ENCODE measurements at regions not wholly inside any gene's neighbourhood (a gene's known extent, or its start where the extent isn't known, plus 50 kb on each side); places are given as distances from the start of the nearest gene placed in this dataset.

GRCh38 chr6:125480146-125480545 lies 178.4 kb upstream of the HDDC2 start:
- Mint-ChIP-seq H3K27me3 (peaks cover 2 to 34% (median 11%) of the 10 kb centered on the region in 5 donors), H3K9me3 (no peaks in the 10 kb centered on the region), H3K4me3 (no peak overlapping the region), H3K27ac (no peak overlapping the region), H3K4me1 (peaks cover 0 to 2% (median 0%) of the 10 kb centered on the region in 4 donors), H3K36me3 (no peaks in the 10 kb centered on the region)
- DNase-seq (no peak), ATAC-seq (no peak)
- POLR2A ChIA-PET: no interaction called here

DNA sequence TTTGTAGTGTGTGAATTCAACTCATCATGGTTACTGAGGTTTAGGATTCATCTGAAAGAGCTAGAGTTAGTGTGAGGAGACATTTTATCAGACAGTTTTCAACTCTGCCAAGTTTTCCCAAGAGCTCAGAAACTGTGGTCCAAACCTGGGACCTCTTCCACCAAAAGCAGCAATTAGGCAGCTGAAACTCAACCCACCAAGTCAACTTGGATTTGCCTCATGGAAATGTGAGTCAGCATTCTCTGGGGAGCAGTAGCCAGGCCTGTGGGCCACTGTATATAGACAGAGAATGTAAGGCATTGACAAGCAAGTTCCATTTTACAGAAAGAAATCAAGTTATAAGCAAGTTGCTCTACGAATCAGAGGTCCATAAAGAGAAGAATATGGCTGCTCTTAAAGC lies 178.8 kb upstream of the HDDC2 start:
- no peaks in the 10 kb centered on the region for H3K36me3 Mint-ChIP-seq
- no peak overlapping the region for H3K4me3 Mint-ChIP-seq
- no peaks in the 10 kb centered on the region for H3K9me3 Mint-ChIP-seq
- ATAC-seq: no peak
- no peak overlapping the region for H3K27ac Mint-ChIP-seq
- H3K27me3 Mint-ChIP-seq: peaks cover 2 to 34% (median 11%) of the 10 kb centered on the region in 5 donors
- DNase-seq: no peak
- H3K4me1 Mint-ChIP-seq: peaks cover 0 to 2% (median 0%) of the 10 kb centered on the region in 4 donors
- POLR2A ChIA-PET: no interaction called here

DNA sequence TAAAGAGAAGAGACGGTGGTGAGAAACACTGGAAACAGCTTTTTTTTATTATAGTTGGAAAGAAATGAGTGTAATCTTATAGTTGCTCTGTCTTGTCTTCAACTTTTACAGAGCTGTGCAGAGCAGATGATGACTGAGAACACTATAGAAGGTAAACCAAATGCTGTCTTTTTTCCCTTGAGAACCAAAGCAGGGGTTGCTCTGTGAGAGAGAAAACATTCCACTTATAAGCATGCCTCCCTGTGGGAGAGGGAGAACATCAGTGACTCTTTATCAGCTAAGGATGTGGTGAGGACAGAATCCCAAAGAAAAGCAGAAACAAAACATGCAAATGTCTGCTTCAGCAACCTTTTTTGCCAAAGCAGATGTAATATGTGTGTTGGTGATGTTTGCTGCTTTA lies 179.3 kb upstream of the HDDC2 start:
- H3K9me3 Mint-ChIP-seq: peaks cover 0 to 4% (median 0%) of the 10 kb centered on the region in 9 donors
- H3K27ac Mint-ChIP-seq: no peak overlapping the region
- no peak overlapping the region for H3K4me3 Mint-ChIP-seq
- peaks cover 2 to 34% (median 11%) of the 10 kb centered on the region in 5 donors for H3K27me3 Mint-ChIP-seq
- ATAC-seq (no peak), DNase-seq (no peak)
- H3K36me3 Mint-ChIP-seq: no peaks in the 10 kb centered on the region
- POLR2A ChIA-PET: no interaction called here
- peaks cover 0 to 2% (median 0%) of the 10 kb centered on the region in 4 donors for H3K4me1 Mint-ChIP-seq

- Mint-ChIP-seq H3K27me3 (peaks cover 4 to 43% (median 14%) of the 10 kb centered on the region in 5 donors), H3K4me3 (no peak overlapping the region), H3K4me1 (peaks cover 0 to 2% (median 0%) of the 10 kb centered on the region in 4 donors), H3K27ac (no peak overlapping the region), H3K36me3 (no peaks in the 10 kb centered on the region), H3K9me3 (peaks cover 0 to 4% (median 0%) of the 10 kb centered on the region in 9 donors)
- POLR2A ChIA-PET: no interaction called here
- DNase-seq (no peak), ATAC-seq (no peak)
Observed at GRCh38 chr6:125485757-125486156, 184.0 kb upstream of the HDDC2 start.

DNA sequence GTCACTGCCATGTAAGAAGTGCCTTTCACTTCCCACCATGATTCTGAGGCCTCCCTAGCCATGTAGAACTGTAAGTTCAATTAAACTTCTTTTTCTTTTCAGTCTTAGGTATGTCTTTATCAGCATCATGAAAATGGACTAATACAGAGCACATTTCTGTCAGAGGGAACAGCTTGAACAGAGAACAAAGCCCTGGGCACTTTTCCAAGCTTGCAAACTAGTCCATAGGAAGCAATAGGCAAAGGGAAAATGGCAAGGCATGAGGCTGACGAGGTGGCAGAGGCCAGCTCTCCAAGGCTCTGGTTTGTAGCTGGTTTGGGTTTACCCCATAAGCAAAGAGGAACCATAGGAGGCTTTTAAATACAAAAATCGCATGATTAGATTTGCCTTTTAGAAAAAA lies 185.1 kb upstream of the HDDC2 start:
- Mint-ChIP-seq H3K27ac (no peak overlapping the region), H3K9me3 (peaks cover 0 to 4% (median 0%) of the 10 kb centered on the region in 9 donors), H3K27me3 (peaks cover 4 to 52% (median 12%) of the 10 kb centered on the region in 5 donors), H3K4me1 (peaks cover 0 to 2% (median 0%) of the 10 kb centered on the region in 4 donors), H3K36me3 (no peaks in the 10 kb centered on the region), H3K4me3 (no peak overlapping the region)
- no peak for ATAC-seq
- DNase-seq: no peak
- POLR2A ChIA-PET: no interaction called here

GRCh38 chr6:125489579-125490285 lies 188.0 kb upstream of the HDDC2 start:
- POLR2A ChIA-PET: no interaction called here
- DNase-seq (no peak), ATAC-seq (no peak)
- Mint-ChIP-seq H3K27ac (no peak overlapping the region), H3K4me3 (no peak overlapping the region), H3K9me3 (peaks cover 0 to 4% (median 0%) of the 10 kb centered on the region in 9 donors), H3K4me1 (no peaks in the 10 kb centered on the region), H3K36me3 (no peaks in the 10 kb centered on the region), H3K27me3 (peaks cover 2 to 24% (median 5%) of the 10 kb centered on the region in 5 donors)

DNA sequence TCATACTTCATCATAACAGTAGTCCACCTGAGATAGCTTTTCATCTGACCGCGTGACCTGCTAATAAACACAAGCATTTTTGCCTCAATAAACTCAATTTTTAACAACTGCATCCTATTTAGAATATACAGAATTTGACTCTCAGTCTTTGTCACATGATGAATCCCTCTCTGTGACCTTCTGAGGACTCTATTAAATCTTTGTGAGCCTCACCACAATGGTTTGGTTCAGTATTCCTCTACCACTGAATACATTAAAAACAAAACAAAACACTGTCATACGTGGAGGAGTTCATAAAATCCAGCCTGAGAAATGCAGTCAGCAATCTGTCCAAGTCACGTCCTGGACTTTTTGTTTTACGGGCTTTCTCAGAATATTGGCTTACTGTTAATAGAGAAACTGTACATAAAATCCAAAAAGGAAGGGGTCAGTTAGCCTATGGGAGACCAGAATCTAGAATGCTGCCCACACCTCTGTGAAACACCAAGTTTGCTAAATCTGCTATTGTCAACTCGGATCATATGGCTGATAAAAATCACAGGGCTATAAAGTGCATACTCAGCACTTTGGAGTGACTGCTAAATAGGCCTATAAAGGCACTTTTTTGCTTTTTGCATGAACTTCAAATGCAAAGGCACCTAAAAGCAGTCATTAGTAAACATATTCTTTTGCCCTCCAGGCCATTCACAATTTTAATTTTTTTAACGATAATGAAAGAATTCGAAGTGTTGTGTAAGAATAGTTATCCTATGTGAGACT lies 190.3 kb upstream of the HDDC2 start:
- Mint-ChIP-seq H3K27ac (no peak overlapping the region), H3K36me3 (no peaks in the 10 kb centered on the region), H3K9me3 (no peaks in the 10 kb centered on the region), H3K4me1 (no peaks in the 10 kb centered on the region), H3K4me3 (no peak overlapping the region), H3K27me3 (peaks cover 2 to 21% (median 3%) of the 10 kb centered on the region in 5 donors)
- DNase-seq (no peak), ATAC-seq (no peak)
- POLR2A ChIA-PET: no interaction called here

DNA sequence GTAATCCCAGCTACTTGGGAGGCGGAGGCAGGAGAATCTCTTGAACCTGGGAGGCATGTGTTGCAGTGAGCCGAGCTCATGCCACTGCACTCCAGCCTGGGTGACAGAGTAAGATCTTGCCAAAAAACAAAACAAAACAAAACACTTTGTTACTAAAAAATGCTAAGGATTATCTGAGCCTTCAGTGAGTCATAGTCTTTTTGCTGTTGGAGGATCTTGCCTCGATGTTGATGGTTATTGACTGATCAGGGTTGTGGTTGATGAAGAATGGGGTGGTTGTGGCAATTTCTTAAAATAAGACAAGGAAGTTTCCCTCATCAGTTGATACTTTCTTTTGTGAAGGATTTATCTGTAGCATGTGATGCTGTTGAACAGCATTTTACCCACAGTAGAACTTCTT lies 196.8 kb upstream of the HDDC2 start:
- no peak overlapping the region for H3K4me3 Mint-ChIP-seq
- H3K9me3 Mint-ChIP-seq: no peaks in the 10 kb centered on the region
- H3K4me1 Mint-ChIP-seq: no peaks in the 10 kb centered on the region

GRCh38 chr6:125499535-125499934 lies 197.8 kb upstream of the HDDC2 start:
- no peak overlapping the region for H3K4me3 Mint-ChIP-seq
- POLR2A ChIA-PET: no interaction called here
- peaks cover 0 to 6% (median 2%) of the 10 kb centered on the region in 5 donors for H3K27me3 Mint-ChIP-seq
- no peaks in the 10 kb centered on the region for H3K4me1 Mint-ChIP-seq
- no peak for DNase-seq
- no peak overlapping the region for H3K27ac Mint-ChIP-seq
- ATAC-seq: no peak
- H3K36me3 Mint-ChIP-seq: no peaks in the 10 kb centered on the region
- H3K9me3 Mint-ChIP-seq: no peaks in the 10 kb centered on the region

More for the DNA sequence above, 196.8 kb upstream of the HDDC2 start:
- Mint-ChIP-seq H3K36me3 (no peaks in the 10 kb centered on the region), H3K27me3 (peaks cover 0 to 1% (median 0%) of the 10 kb centered on the region in 5 donors), H3K27ac (no peak overlapping the region)
- POLR2A ChIA-PET: no interaction called here
- ATAC-seq (no peak), DNase-seq (no peak)

GRCh38 chr6:125503181-125503580 lies 201.4 kb upstream of the HDDC2 start:
- POLR2A ChIA-PET: no interaction called here
- Mint-ChIP-seq H3K4me3 (no peak overlapping the region), H3K36me3 (no peaks in the 10 kb centered on the region), H3K9me3 (no peaks in the 10 kb centered on the region), H3K27me3 (peaks cover 0 to 21% (median 4%) of the 10 kb centered on the region in 5 donors), H3K4me1 (no peaks in the 10 kb centered on the region), H3K27ac (no peak overlapping the region)
- DNase-seq: no peak
- no peak for ATAC-seq

DNA sequence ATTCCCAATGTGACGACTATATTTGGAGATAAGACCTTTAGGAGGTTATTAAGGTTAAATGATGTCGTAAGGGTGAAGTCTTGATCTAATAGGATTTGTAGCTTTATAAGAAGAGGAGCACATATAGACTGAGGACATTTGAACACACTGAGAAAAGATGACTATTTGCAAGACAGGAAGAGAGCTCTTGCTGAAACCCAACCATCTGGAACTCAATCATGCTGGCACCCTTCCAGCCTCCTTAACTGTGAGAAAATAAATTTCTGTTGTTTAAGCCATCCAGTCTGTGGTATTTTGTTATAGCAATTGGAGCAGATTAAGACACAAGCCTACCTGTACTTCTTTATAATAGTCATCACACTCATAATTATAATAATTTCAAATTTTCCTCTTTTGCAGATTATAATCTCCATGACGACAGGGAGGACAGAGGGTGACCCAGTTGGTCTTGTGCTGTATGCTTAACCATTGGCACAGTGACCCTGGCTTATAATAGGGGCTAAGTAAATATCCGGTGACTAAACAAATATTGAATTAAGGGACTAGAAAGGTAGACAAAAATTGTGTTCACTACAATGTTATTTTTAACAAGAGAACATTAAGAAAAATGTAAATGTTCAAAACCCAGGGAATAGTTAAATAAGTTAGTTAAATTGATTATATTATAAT lies 206.4 kb upstream of the HDDC2 start:
- POLR2A ChIA-PET: no interaction called here
- DNase-seq (no peak), ATAC-seq (no peak)
- Mint-ChIP-seq H3K36me3 (no peaks in the 10 kb centered on the region), H3K27ac (no peak overlapping the region), H3K4me3 (no peak overlapping the region), H3K9me3 (peaks cover 0 to under 1% (median 0%) of the 10 kb centered on the region in 9 donors), H3K27me3 (peaks cover 2 to 39% (median 5%) of the 10 kb centered on the region in 5 donors), H3K4me1 (no peaks in the 10 kb centered on the region)

- POLR2A ChIA-PET: no interaction called here
- Mint-ChIP-seq H3K4me1 (no peaks in the 10 kb centered on the region), H3K36me3 (no peaks in the 10 kb centered on the region), H3K27ac (no peak overlapping the region), H3K4me3 (no peak overlapping the region), H3K9me3 (peaks cover 0 to 3% (median 0%) of the 10 kb centered on the region in 9 donors), H3K27me3 (peaks cover 2 to 39% (median 5%) of the 10 kb centered on the region in 5 donors)
- ATAC-seq: no peak
- no peak for DNase-seq
Observed at GRCh38 chr6:125508793-125509192, 207.0 kb upstream of the HDDC2 start.

DNA sequence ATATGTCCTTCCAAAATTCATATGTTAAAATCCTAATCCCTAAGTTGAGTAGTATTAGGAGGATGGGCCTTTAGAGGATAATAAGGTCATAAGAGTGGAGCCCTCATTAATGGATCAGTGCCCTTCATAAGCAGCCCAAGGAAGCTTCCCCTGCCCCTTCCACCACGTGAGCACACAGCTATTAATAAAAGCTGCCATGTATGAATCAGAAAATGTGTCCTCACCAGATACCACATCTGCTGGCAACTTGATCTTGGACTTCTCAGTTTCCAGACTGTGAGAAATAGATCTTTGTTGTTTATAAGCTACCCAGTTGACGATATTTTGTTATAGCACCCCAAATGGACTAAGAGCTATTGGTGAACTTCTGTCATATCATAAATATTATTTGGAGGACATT lies 207.7 kb upstream of the HDDC2 start:
- Mint-ChIP-seq H3K27me3 (peaks cover 0 to 39% (median 5%) of the 10 kb centered on the region in 5 donors), H3K27ac (no peak overlapping the region), H3K9me3 (peaks cover 0 to 8% (median 0%) of the 10 kb centered on the region in 9 donors), H3K36me3 (peaks cover 0 to under 1% (median 0%) of the 10 kb centered on the region in 3 donors), H3K4me1 (no peaks in the 10 kb centered on the region), H3K4me3 (no peak overlapping the region)
- no peak for DNase-seq
- POLR2A ChIA-PET: no interaction called here
- ATAC-seq: no peak

All from naive thymus-derived CD8-positive, alpha-beta T cell (primary cell).